DND-41 (cell line): ENCODE measurements at regions not wholly inside any gene's neighbourhood (a gene's known extent, or its start where the extent isn't known, plus 50 kb on each side); places are given as distances from the start of the nearest gene placed in this dataset.
"Not testable (repeated sequence)": the region's sequence is repeated elsewhere in the genome, so short reads cannot be mapped to it uniquely, and the experiment has no call there.

Experiments
- ATAC-seq: fragments of 200-7000 bp; cut with Tn5 transposase; 3 replicates; pipeline ENCODE4 v1.9.1; 2021; ENCODE audit warnings: low read depth; ENCODE audit not compliant: insufficient read depth
- DNase-seq: peaks from one replicate; pipeline ENCODE4 v3.0.0-alpha.2; 2020
- H2AFZ ChIP-seq: 2 replicates; pipeline ENCODE4 v1.6.0; 2012; ENCODE audit warnings: low read depth, low read length
- H3K27ac ChIP-seq: 2 replicates; pipeline ENCODE4 v1.5.1; 2012; ENCODE audit warnings: low read length, inconsistent platforms
- H3K27me3 ChIP-seq: fragments of 200-600 bp; sonication (generic); 2 replicates; pipeline ENCODE4 v1.6.0; 2012; ENCODE audit warnings: low read length, mild to moderate bottlenecking, inconsistent platforms; ENCODE audit not compliant: insufficient read depth, poor library complexity
- H3K36me3 ChIP-seq: 2 replicates; pipeline ENCODE4 v1.5.1; 2012; ENCODE audit warnings: low read length, inconsistent platforms; ENCODE audit not compliant: insufficient read depth
- H3K4me1 ChIP-seq: 2 replicates; pipeline ENCODE4 v1.5.1; 2012; ENCODE audit warnings: mild to moderate bottlenecking, low read length; ENCODE audit not compliant: insufficient read depth
- H3K4me2 ChIP-seq: 2 replicates; pipeline ENCODE4 v1.6.0; 2012; ENCODE audit warnings: mild to moderate bottlenecking, moderate library complexity, low read length, inconsistent platforms; ENCODE audit not compliant: insufficient read depth
- H3K4me3 ChIP-seq, 2 experiments: fragments of 200-600 bp in 1 of 2; shearing (Covaris generic) in 1 of 2; 2 replicates each; pipeline ENCODE4 v1.5.1; 2012 to 2016; ENCODE audit warnings: inconsistent platforms in 2 of 2, low read length in 2 of 2, mild to moderate bottlenecking in 2 of 2, low read depth in 1 of 2, moderate library complexity in 1 of 2
- H3K79me2 ChIP-seq: 2 replicates; pipeline ENCODE4 v1.6.0; 2012; ENCODE audit warnings: low read length, inconsistent platforms; ENCODE audit not compliant: insufficient read depth
- H3K9ac ChIP-seq: 2 replicates; pipeline ENCODE4 v1.6.0; 2012; ENCODE audit warnings: low read depth, mild to moderate bottlenecking, inconsistent platforms, low read length, moderate library complexity
- H3K9me3 ChIP-seq: 2 replicates; pipeline ENCODE4 v1.5.1; 2012; ENCODE audit warnings: low read length, moderate library complexity, mild to moderate bottlenecking, inconsistent platforms; ENCODE audit not compliant: insufficient read depth, severe bottlenecking
- H4K20me1 ChIP-seq: 2 replicates; pipeline ENCODE4 v1.6.0; 2012; ENCODE audit warnings: low read length; ENCODE audit not compliant: insufficient read depth
- EZH2 ChIP-seq: IDR thresholded peaks from 3 replicates; pipeline ENCODE4 v1.6.1; 2012; ENCODE audit warnings: borderline replicate concordance, low read depth, mild to moderate bottlenecking, moderate library complexity, low read length, inconsistent platforms; ENCODE audit not compliant: severe bottlenecking
- TF ChIP-seq, protein P1 (sequence below): IDR thresholded peaks from 2 replicates; pipeline ENCODE4 v1.5.1; 2012; ENCODE audit warnings: borderline replicate concordance, low read length, moderate library complexity, mild to moderate bottlenecking; ENCODE audit not compliant: poor library complexity, severe bottlenecking; ENCODE audit errors: extremely low read depth

DNA sequence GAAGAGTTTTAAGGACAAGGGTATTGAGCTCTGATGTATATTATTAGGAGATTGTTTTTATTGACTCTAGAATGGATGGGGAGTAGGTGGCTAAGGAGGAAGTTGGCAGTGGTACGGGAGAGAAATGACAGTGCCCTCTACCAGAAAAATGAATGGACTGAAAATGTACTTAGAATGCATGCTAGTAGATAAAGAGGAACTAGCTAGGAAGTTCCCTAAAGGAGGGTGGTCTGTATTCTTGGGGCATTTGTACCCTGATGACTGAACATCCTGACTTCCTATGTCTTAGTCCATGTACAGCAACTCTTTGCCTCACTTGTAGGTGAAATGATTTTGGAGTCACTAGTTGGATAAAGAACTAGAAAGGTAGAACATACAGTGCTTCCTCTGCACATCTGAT lies 581.5 kb upstream of the RBFOX1 start:
- no peaks in the 10 kb centered on the region for H4K20me1 ChIP-seq
- H2AFZ ChIP-seq, result no peak overlapping the region
- no peaks in the 10 kb centered on the region for H3K9me3 ChIP-seq
- DNase-seq, result no peak
- TF ChIP-seq EZH2, result no peak
- TF ChIP-seq, protein P1, sequence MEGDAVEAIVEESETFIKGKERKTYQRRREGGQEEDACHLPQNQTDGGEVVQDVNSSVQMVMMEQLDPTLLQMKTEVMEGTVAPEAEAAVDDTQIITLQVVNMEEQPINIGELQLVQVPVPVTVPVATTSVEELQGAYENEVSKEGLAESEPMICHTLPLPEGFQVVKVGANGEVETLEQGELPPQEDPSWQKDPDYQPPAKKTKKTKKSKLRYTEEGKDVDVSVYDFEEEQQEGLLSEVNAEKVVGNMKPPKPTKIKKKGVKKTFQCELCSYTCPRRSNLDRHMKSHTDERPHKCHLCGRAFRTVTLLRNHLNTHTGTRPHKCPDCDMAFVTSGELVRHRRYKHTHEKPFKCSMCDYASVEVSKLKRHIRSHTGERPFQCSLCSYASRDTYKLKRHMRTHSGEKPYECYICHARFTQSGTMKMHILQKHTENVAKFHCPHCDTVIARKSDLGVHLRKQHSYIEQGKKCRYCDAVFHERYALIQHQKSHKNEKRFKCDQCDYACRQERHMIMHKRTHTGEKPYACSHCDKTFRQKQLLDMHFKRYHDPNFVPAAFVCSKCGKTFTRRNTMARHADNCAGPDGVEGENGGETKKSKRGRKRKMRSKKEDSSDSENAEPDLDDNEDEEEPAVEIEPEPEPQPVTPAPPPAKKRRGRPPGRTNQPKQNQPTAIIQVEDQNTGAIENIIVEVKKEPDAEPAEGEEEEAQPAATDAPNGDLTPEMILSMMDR, result no peak
- H3K4me1 ChIP-seq, result no peaks in the 10 kb centered on the region
- no peak for ATAC-seq
- no peak overlapping the region for H3K27ac ChIP-seq
- H3K9ac ChIP-seq, result no peak overlapping the region
- no peak overlapping the region for H3K4me3 ChIP-seq
- H3K27me3 ChIP-seq, result no peaks in the 10 kb centered on the region
- H3K79me2 ChIP-seq, result no peaks in the 10 kb centered on the region
- H3K36me3 ChIP-seq, result no peaks in the 10 kb centered on the region
- H3K4me2 ChIP-seq, result no peak overlapping the region

DNA sequence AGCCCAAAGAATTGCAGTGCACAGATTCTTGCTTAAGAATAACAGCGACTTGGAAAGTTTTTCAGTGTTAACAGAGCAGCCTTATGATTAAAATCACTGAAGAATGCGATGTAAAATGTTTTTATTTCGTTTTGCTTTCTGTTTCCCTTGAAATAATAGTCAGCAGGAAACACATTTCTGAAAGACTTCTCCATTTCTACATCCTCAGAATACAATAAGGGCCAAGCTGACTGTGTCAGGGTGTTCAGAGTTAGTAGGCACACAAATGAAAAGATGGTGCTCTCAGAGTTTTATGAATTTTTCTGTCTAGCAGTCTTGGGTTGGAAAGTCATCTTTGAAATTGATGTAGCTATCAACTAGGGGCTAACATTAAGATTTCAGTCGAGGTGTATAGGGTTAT lies 582.9 kb upstream of the RBFOX1 start:
- no peak for DNase-seq
- no peak overlapping the region for H3K4me2 ChIP-seq

DNA sequence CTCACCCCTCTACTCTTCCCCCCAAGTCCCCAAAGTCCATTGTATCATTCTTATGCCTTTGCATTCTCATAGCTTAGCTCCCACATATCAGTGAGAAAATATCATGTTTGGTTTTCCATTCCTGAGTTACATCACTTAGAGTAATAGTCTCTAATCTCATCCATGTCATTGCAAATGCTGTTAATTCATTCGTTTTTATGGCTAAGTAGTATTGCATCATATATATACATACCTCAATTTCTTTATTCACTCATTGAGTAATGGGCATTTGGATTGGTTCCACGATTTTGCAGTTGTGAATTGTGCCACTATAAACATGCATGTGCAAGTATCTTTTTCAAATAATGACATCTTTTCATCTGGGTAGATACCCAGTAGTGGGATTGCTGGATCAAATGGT lies 596.3 kb upstream of the RBFOX1 start:
- ATAC-seq, H3K9ac ChIP-seq, H3K27ac ChIP-seq, DNase-seq, H4K20me1 ChIP-seq, H3K79me2 ChIP-seq, H3K9me3 ChIP-seq, H3K36me3 ChIP-seq, H3K4me1 ChIP-seq, H2AFZ ChIP-seq, H3K27me3 ChIP-seq, H3K4me3 ChIP-seq, H3K4me2 ChIP-seq: not testable (repeated sequence)

More for the DNA sequence above, 582.9 kb upstream of the RBFOX1 start:
- H3K79me2 ChIP-seq, result no peaks in the 10 kb centered on the region
- no peaks in the 10 kb centered on the region for H3K27me3 ChIP-seq
- no peak overlapping the region for H3K27ac ChIP-seq
- no peak overlapping the region for H3K4me3 ChIP-seq
- no peaks in the 10 kb centered on the region for H4K20me1 ChIP-seq
- no peak overlapping the region for H3K9ac ChIP-seq
- H2AFZ ChIP-seq, result no peak overlapping the region
- no peak for TF ChIP-seq EZH2
- TF ChIP-seq, protein P1, result no peak
- peaks cover 4% of the 10 kb centered on the region for H3K9me3 ChIP-seq
- no peaks in the 10 kb centered on the region for H3K4me1 ChIP-seq
- no peak for ATAC-seq
- no peaks in the 10 kb centered on the region for H3K36me3 ChIP-seq

DNA sequence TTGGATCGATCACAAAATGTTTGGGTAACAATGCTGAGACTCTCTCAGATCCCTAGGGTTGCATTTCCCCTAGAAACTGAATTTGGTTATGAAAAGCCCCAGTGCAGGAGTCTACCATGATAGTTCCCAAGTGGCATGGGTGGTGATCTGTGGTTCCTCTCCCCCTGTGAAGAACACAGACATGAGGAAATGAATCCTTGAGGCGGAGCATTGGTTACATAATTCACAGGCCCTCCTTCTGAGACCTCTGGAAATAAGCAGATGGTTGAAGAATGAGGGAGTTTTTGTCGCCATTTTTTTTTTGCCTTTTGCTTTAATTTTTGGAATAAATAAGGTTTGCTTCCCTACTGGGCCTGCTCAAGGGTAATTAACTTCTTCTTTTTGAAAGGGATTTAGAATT lies 597.0 kb upstream of the RBFOX1 start:
- H3K27ac ChIP-seq, result no peak overlapping the region
- TF ChIP-seq, protein P1, result no peak
- H3K27me3 ChIP-seq, result no peaks in the 10 kb centered on the region
- no peak overlapping the region for H3K9ac ChIP-seq
- no peak overlapping the region for H3K4me2 ChIP-seq
- no peaks in the 10 kb centered on the region for H4K20me1 ChIP-seq
- H2AFZ ChIP-seq, result no peak overlapping the region
- DNase-seq, result no peak
- no peaks in the 10 kb centered on the region for H3K36me3 ChIP-seq
- no peaks in the 10 kb centered on the region for H3K4me1 ChIP-seq
- no peaks in the 10 kb centered on the region for H3K79me2 ChIP-seq
- ATAC-seq, result no peak
- H3K9me3 ChIP-seq, result no peaks in the 10 kb centered on the region
- H3K4me3 ChIP-seq, result no peak overlapping the region
